T follicular helper cell (primary cell): ENCODE measurements at regions not wholly inside any gene's neighbourhood (a gene's known extent, or its start where the extent isn't known, plus 50 kb on each side); places are given as distances from the start of the nearest gene placed in this dataset.
"Not testable (repeated sequence)": the region's sequence is repeated elsewhere in the genome, so short reads cannot be mapped to it uniquely, and the experiment has no call there.

Experiments
- DNase-seq: peaks from one replicate; pipeline ENCODE4 v3.0.0-alpha.2; 2020; ENCODE audit warnings: low read depth

DNA sequence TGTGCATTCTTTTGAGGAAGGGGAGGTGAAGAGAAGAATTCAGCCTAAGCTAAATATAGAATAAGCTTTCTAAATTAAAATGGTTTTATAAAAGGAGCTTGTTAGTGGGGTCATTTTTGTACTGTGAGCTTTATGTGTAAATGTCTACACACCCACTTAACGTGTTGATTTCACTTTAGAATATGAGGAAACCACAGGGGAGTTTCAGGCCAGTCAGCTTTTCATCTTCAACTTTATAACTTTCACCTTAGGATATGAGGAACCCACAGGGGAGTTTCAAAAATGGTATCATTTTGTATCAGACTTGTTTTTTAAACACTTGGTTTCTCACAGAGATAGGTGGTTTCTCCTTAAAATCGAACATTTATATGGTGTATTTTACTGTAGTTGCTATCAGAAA, 120.7 kb upstream of the NIPA1 start:
- DNase-seq, result not testable (repeated sequence)

DNA sequence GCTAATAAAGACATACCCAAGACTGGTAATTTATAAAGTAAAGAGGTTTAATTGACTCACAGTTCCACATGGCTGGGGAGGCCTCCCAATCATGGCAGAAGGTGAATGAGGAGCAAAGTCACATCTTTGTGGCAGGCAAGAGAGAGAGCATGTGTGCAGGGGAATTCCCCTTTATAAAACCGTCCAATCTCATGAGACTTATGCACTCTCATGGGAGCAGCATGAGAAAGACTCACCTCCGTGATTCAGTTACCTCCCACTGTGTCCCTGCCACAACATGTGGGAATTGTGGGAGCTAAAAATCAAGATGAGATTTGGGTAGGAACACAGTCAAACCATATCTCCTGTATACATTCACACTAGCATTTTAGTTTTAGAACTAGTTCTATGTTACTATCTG, 101.7 kb upstream of the NIPA1 start:
- DNase-seq, result not testable (repeated sequence)

DNA sequence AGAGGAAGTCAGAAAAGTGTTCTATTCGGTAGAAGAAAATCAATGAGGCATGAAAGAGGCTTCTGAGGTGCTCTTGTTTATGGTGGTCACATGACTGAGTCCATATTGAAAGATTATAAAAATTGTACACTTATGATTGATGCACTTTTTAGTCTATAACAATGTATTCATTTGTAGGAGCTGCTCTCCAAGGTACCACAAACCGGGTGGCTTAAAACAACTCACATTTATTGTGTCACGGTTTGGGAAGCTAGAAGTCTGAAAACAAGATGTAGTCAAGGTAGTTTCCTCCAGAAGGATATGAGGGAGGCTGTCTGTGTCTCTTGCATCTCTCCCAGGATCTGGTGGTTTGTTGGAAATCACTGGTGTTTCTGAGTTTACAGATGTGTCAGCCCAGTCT, 86.6 kb upstream of the NIPA1 start:
- DNase-seq, result not testable (repeated sequence)

DNA sequence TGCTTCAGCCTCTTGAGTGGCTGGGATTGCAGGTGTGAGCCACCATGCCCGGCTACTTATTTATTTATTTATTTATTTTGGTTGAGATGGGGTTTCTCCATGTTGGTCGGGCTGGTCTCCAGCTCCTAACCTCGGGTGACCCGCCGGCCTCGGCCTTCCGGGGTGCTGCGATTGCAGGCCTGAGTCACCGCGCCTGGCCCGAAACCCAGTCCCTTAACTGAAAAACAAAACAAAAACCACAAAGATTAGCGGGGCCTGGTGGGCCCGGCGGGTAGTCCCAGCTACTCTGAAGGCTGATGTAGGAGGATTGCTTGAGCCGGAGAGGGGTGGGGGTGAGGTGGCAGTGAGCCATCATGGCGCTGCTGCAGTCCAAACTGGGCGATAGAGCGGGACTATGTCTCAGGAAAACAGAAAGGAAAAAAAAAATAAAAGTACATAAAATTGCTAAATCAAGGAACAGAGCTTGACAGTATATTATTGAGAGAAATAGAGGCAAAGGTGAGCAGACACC, 75.6 kb upstream of the NIPA1 start:
- DNase-seq, result not testable (repeated sequence)

DNA sequence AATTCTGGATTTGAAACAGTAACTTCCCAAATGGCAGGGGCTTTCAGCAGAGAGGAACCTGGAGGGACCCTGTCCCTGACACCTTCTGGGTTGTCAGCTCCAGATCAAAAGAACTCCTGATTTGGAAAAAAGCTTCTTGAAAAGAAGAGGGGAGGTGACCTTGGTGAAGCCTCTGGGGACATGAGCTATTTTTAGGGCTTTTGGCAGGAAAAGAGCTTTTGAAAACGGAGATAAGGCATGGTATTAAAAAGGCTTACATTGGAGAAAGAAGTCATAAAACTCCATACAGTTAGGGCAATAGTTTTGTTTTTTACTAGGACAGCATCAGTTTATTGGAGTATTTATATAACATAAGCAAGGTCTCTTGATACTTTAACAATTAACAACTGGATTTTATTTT, 72.5 kb upstream of the NIPA1 start:
- not testable (repeated sequence) for DNase-seq

- not testable (repeated sequence) for DNase-seq
These were observed 71.9 kb upstream of the NIPA1 start for GRCh38 chr15:22714358-22715132.

DNA sequence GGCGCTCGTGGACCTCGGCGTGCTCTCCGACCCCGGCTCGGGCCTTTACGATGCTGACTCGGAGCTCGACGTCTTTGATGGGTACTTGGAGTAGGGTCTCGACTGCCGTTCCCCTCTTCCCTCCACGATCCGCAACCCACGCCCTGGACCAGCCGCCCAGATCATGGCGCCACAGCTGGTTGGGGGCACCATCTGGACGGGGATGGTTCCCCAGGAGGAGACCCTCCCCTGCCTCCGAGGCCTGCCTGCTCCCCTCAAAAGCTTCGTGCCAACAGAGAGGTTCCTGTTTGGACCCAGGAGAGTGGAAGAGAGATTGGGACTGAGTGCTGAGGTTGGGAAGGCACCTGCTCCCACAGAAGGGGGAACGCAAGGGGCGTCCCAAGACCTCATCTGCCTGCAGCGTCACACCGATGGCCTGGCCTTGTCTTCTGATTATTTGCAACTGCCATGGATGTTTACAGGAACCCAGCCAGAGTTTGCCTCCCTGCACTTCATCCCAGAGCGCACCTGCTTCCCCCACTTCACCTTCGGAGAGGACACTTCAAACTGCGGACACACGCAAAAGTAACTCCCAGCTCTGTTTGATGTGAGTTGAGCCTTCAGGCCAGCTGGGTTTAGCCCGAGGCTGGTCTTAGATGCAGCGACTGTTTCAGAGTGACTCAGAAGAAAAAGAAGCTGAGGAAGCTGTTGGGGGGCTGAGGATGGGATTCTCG, 71.2 kb upstream of the NIPA1 start:
- not testable (repeated sequence) for DNase-seq

GRCh38 chr15:22719980-22720379, 66.5 kb upstream of the NIPA1 start:
- DNase-seq, result not testable (repeated sequence)

GRCh38 chr15:22726104-22726503, 60.3 kb upstream of the NIPA1 start:
- DNase-seq, result not testable (repeated sequence)

GRCh38 chr15:22735067-22735466, 51.4 kb upstream of the NIPA1 start:
- not testable (repeated sequence) for DNase-seq

- DNase-seq, result no peak
These were observed 50.7 kb upstream of the NIPA1 start for GRCh38 chr15:22735781-22736180.

DNA sequence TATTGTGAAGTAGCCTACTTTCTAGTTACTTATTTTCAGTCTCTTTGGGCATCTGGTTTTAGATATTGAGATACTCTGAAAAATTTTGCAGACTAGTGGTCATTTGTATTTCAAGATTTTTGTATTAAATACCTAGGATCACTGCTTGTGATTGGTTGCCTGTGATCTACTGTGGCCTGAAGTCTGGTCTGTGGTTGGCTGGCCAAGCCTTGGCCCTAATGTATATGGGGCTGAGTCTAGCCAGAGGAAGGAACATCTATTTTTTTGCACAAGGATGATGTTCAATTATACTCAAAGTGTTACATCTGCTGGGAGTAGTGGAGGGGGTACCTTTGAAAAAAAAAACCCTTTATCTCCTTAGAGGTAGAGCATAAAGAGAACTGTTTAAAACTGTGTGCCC, 50.2 kb upstream of the NIPA1 start:
- DNase-seq, result not testable (repeated sequence)
